AG08395 (cell line): ENCODE measurements at regions not wholly inside any gene's neighbourhood (a gene's known extent, or its start where the extent isn't known, plus 50 kb on each side); places are given as distances from the start of the nearest gene placed in this dataset.
"Not testable (repeated sequence)": the region's sequence is repeated elsewhere in the genome, so short reads cannot be mapped to it uniquely, and the experiment has no call there.

Experiments
- DNase-seq: peaks from one replicate; pipeline ENCODE4 v3.0.0; 2012; ENCODE audit warnings: mixed read lengths, low spot score

GRCh38 chr13:55053891-55054550, 2025.4 kb downstream of the OLFM4 start:
- DNase-seq: not testable (repeated sequence)

- not testable (repeated sequence) for DNase-seq
Measured at GRCh38 chr13:55055666-55056065, 2027.1 kb downstream of the OLFM4 start.

GRCh38 chr13:55062662-55063061, 2034.0 kb downstream of the OLFM4 start:
- no peak for DNase-seq

GRCh38 chr13:55067946-55068345, 2039.3 kb downstream of the OLFM4 start:
- DNase-seq: no peak

- no peak for DNase-seq
Measured at GRCh38 chr13:55069746-55070145, 2041.1 kb downstream of the OLFM4 start.

GRCh38 chr13:55073000-55073399, 2044.4 kb downstream of the OLFM4 start:
- DNase-seq: no peak

GRCh38 chr13:55084630-55085029, 2056.0 kb downstream of the OLFM4 start:
- DNase-seq: no peak

- no peak for DNase-seq
Measured at GRCh38 chr13:55087085-55087484, 2053.6 kb upstream of the PRR20A start.

- no peak for DNase-seq
Measured at GRCh38 chr13:55090612-55091011, 2050.1 kb upstream of the PRR20A start.

- DNase-seq: no peak
Measured at GRCh38 chr13:55091172-55091571, 2049.5 kb upstream of the PRR20A start.

GRCh38 chr13:55106509-55106908, 2034.2 kb upstream of the PRR20A start:
- no peak for DNase-seq

GRCh38 chr13:55120631-55121030, 2020.1 kb upstream of the PRR20A start:
- no peak for DNase-seq

GRCh38 chr13:55155046-55155445, 1985.7 kb upstream of the PRR20A start:
- DNase-seq: no peak

GRCh38 chr13:55159765-55160164, 1981.0 kb upstream of the PRR20A start:
- DNase-seq: no peak

- DNase-seq: no peak
Measured at GRCh38 chr13:55160867-55161266, 1979.9 kb upstream of the PRR20A start.

GRCh38 chr13:55178582-55178981, 1962.1 kb upstream of the PRR20A start:
- DNase-seq: not testable (repeated sequence)

GRCh38 chr13:55190996-55191395, 1949.7 kb upstream of the PRR20A start:
- DNase-seq: no peak

GRCh38 chr13:55199134-55199533, 1941.6 kb upstream of the PRR20A start:
- no peak for DNase-seq

- DNase-seq: no peak
Measured at GRCh38 chr13:55214841-55215345, 1925.8 kb upstream of the PRR20A start.

- DNase-seq: no peak
Measured at GRCh38 chr13:55219538-55219937, 1921.2 kb upstream of the PRR20A start.

GRCh38 chr13:55229906-55230569, 1910.7 kb upstream of the PRR20A start:
- no peak for DNase-seq

GRCh38 chr13:55230570-55230908, 1910.2 kb upstream of the PRR20A start:
- DNase-seq: no peak

GRCh38 chr13:55234311-55234710, 1906.4 kb upstream of the PRR20A start:
- no peak for DNase-seq
